ENCODE measurements at regions not wholly inside any gene's neighbourhood (a gene's known extent, or its start where the extent isn't known, plus 50 kb on each side); places are given as distances from the start of the nearest gene placed in this dataset.

- H3K4me3 ChIP-seq: no peak overlapping the region
- no peak for TF ChIP-seq CTCF (IDR thresholded peaks at IDR 0.05)
- ATAC-seq (no peak), DNase-seq (no peak)
- H3K36me3 ChIP-seq (ENCODE audit: low read depth): no peaks in the 10 kb centered on the region
- H3K4me1 ChIP-seq (ENCODE audit: low read depth): no peaks in the 10 kb centered on the region
- H3K9me3 ChIP-seq: peaks cover 11% of the 10 kb centered on the region
- intact Hi-C loops (cut with DNase I, micrococcal nuclease): no loop called here
Observed at GRCh38 chr20:24896984-24897383, 52.1 kb upstream of the CST7 start.

GRCh38 chr20:24897974-24898373 lies 51.1 kb upstream of the CST7 start:
- Histone ChIP-seq H3K36me3 (ENCODE audit: low read depth) (no peaks in the 10 kb centered on the region), H3K9me3 (peaks cover 11% of the 10 kb centered on the region), H3K4me1 (ENCODE audit: low read depth) (no peaks in the 10 kb centered on the region), H3K4me3 (no peak overlapping the region)
- intact Hi-C loops (cut with DNase I, micrococcal nuclease): no loop called here
- TF ChIP-seq CTCF (IDR thresholded peaks at IDR 0.05): no peak
- DNase-seq: no peak
- ATAC-seq: no peak

GRCh38 chr20:24899153-24899552 lies 49.9 kb upstream of the CST7 start:
- H3K36me3 ChIP-seq (ENCODE audit: low read depth): no peaks in the 10 kb centered on the region
- intact Hi-C loops (cut with DNase I, micrococcal nuclease): no loop called here
- no peak for ATAC-seq
- no peak for TF ChIP-seq CTCF (IDR thresholded peaks at IDR 0.05)
- H3K9me3 ChIP-seq: peaks cover 11% of the 10 kb centered on the region
- H3K4me3 ChIP-seq: no peak overlapping the region
- no peaks in the 10 kb centered on the region for H3K4me1 ChIP-seq (ENCODE audit: low read depth)
- DNase-seq: no peak

Measured in mucosa of descending colon (tissue), 3 donors.